Esophagus muscularis mucosa (tissue), 4 donors: ENCODE measurements at regions not wholly inside any gene's neighbourhood (a gene's known extent, or its start where the extent isn't known, plus 50 kb on each side); places are given as distances from the start of the nearest gene placed in this dataset.

Experiments
- CTCF ChIP-seq, 3 experiments: fragments of 200-600 bp in 2 of 3; fragments of 450-650 bp in 1 of 3; sonication (generic) in 2 of 3; IDR thresholded peaks; one replicate each; pipeline ENCODE4 v1.5.1; 2017 to 2019; ENCODE audit warnings: antibody characterized with exemption in 3 of 3, mild to moderate bottlenecking in 2 of 3, moderate library complexity in 1 of 3
- EP300 ChIP-seq: sonication (generic); formaldehyde crosslinking; IDR thresholded peaks from one replicate; pipeline ENCODE4 v1.6.1; 2017; ENCODE audit warnings: antibody characterized with exemption
- POLR2A ChIP-seq: fragments of 450-650 bp; IDR thresholded peaks from one replicate; pipeline ENCODE4 v1.6.1; 2017; ENCODE audit warnings: antibody characterized with exemption, moderate library complexity, mild to moderate bottlenecking, low read depth
- POLR2AphosphoS5 ChIP-seq, 2 donors: sonication (generic); formaldehyde crosslinking; IDR thresholded peaks; one replicate each; pipeline ENCODE4 v1.6.1; 2017; ENCODE audit warnings: antibody characterized with exemption in 2 of 2

GRCh38 chr22:49603016-49603415 lies 224.7 kb downstream of the BRD1 start:
- TF ChIP-seq CTCF (IDR thresholded peaks at IDR 0.05) (no peak), POLR2A (no peak), POLR2AphosphoS5 (IDR thresholded peaks at IDR 0.05) (no peak), EP300 (no peak)
